Inferior parietal cortex (tissue), 1 donor: ENCODE measurements at regions not wholly inside any gene's neighbourhood (a gene's known extent, or its start where the extent isn't known, plus 50 kb on each side); places are given as distances from the start of the nearest gene placed in this dataset.

ENCODE experiments used
- DNase-seq: peaks from one replicate; pipeline ENCODE4 v3.0.0-alpha.2; 2016; ENCODE audit errors: extremely low spot score

GRCh38 chr10:44435196-44435595 lies 50.3 kb upstream of the CXCL12 start:
- no peak for DNase-seq

DNA sequence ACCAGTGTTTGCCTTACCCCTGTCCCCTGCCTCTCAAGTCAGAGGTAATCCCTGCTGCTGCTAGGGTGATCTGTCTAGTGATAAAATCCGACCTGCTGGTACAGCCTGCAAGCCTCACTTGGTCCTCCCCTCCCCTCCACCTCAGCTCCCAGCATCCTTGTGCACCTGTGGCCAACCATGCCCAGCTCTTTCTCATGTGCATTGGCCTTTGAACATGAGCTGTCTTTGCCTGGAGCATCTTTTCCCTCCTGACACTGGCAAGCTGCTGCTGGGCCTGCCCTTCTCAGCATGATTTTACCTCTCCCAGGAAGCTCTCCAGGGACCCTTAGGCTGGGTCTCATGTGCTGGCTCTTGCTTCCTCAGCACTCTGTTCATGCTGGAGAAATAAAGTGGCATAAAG lies 51.3 kb upstream of the CXCL12 start:
- DNase-seq = no peak

DNA sequence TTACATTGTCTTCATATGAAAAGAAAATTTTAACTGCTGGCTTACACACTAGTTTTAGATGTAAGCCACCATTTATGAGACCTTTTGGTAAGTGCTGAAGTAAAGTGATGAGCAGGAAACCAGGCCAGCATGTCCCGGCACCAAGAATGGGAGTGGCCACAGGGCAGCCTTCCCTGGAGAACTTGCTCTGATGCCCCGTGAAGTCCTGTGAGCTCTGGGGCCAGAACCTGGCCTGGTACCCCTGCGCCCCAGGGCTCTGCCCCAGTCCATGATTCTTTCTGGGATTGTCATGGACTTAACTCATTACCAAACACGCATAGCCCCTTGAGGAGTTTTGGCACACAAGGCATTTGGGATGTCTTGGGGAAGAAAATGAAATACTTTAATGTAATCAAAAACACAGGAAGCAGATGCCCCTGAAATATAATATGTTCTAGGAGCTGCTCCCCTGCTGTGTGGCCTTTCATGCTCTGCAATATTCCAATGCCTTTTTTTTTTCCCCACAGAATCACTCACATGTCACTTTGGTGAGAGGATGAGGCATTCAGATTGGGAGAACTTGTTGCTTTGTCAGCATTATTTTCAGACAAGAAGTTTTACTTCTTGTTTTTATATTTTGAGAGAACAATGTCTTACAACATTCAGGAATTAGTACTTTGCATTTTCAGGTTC lies 53.1 kb upstream of the CXCL12 start:
- peak; percentile 2 for DNase-seq

GRCh38 chr10:44439239-44439957 lies 54.5 kb upstream of the CXCL12 start:
- no peak for DNase-seq

DNA sequence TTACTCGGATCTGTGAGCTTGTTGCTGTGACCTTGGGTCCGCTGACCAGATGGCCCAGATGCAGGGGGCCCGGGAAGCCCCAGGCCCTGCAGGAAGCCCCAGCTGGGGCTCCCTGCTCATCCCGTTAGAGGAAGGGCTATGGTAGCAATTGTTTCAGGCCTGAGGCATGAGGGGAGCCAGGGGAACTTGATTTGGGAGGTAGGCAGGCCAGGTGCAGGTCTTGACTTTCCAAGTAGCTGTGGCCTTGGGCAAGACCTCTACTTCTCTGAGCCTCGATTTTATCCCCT lies 55.0 kb upstream of the CXCL12 start:
- DNase-seq = no peak

DNA sequence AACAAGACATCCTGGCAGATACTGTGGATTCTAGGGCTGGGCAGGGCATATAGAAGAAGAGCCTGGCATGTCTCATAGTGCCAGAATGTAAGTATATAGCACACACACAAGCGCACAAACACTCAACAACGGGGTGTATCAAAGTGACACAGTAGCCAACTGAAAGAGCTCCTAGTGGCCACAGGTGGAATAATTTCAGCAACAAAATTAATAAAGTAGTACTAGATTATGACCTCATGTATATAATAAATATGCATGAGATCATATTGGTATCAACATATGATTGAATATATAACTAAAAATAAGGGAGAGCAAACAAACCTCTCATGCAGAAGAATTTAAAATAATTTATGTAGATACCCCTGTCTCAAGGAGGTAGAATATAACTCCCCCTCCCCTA lies 72.4 kb upstream of the CXCL12 start:
- DNase-seq = no peak

DNA sequence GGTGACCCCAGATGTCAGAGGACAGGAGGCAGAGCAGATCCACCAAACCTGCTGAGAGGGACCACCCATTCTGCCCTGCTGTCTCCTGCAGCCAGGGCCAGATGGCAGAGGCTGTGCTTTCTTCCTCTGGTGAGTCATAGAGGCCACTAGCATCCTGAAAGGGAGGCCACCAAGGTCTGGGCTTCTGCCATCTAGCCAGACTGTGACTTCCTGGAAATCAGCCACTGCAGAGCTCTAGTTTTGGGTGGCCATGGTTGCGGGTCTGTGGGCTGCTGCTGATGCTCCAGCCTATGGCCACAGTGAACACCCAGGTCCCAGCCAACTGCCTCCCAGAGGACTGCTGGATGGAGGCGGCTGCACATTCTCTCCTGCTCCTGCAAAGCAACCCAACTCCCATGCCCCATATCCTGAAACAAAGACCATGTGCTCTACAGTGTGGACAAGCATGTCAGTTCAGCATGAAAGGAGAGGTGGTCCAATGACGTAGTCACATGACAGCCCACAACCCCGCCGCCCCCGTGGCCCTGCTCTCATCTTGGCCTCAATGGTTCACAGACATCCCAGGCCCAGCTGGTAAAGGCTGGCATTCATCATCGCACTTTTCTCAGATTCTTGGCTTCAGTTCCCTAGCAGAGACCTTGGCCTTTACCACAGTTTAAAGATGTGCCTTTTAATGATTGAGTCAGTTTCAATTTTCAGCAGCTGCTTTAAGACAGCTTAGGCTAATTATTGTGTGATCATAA lies 73.9 kb upstream of the CXCL12 start:
- DNase-seq = no peak

- DNase-seq = no peak
Observed at GRCh38 chr10:44459671-44460070, 74.8 kb upstream of the CXCL12 start.

DNA sequence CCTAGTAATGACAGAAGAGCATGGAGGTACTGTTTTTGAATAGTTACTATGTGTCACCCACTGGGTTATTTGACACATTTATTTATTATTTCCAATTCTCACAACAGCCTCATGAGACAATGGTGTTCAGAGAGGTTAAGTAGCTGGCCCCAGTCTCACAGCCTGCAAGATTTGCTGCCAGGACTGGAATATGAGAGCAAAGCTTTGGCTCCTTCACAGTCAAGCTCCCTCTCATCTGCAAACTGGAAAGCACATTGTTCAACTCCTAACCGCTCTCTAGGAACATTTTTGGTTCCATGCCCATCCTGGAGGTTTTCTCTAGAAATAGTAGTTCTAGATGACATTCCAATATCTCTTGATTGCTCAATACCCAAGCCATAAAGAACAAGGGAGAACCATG lies 75.5 kb upstream of the CXCL12 start:
- no peak for DNase-seq

GRCh38 chr10:44462338-44462914 lies 77.5 kb upstream of the CXCL12 start:
- DNase-seq = no peak

DNA sequence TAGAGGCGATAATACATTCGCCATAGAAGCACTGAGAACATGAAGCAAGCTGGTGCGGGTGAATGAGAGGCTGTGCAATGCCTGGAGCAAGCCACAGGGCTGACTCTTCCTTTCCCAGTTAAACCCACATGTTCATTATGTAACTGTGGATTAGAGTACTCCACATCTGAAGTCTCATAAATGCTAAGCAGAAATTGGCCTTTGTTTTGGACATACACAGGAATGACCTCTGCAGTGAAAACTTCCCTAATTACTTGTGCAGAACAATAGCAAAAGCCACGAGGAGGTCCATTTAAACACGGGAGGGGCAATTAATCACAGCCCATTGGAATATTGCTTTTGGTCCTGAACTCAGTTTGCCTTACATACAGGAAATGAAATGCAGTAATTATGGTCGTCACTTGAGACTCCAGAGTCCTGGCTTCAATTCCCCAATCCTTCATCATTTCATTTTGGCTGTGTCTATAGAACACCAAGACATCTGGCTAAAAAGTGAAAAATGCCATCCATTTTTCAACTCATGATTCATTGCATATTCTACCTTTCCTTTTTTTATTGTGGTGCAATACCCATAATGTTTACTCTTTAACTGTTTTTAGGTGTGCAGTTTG lies 78.7 kb upstream of the CXCL12 start:
- no peak for DNase-seq

GRCh38 chr10:44464503-44464902 lies 79.6 kb upstream of the CXCL12 start:
- DNase-seq = no peak

GRCh38 chr10:44465401-44466115 lies 80.7 kb upstream of the CXCL12 start:
- DNase-seq = no peak

- no peak for DNase-seq
Observed at GRCh38 chr10:44466236-44466635, 81.3 kb upstream of the CXCL12 start.

DNA sequence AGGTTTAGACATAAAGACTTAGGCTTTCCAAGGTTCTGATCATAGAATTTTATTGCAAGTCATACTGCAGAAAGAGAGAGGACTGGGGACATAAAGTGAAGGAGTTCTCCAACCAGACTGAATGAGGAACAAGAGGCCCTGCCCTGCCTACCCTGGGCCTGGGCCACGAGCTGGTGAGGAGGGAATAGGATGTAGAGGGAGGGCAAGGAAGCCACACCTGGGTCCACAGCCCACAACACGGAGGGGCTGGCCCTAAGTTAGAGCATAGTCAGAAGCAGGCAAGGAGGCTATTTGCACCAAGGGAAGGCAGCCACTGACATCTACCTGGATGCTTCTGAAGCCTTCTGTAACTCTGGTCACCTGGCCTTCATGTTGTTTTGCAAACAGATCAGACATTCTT lies 82.2 kb upstream of the CXCL12 start:
- DNase-seq = no peak

DNA sequence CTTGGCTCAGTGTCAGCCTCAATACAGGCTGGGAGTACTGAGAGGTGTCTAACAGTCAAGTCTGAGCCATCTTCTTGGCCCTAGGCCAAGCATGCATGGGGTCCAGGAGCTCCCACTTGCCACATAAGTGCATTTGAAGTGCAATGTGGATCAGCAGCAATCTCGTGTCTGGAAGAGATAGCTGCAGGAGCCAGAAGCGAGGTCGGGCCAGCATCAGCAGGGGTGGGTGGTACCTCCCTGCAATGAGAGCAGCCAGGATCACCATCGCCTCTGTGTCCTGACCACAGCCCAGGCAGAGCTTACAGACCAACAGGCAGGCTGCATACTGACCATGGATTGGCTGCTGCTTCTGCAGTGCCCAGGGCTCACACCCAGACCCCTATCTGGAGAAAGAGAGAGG lies 83.0 kb upstream of the CXCL12 start:
- no peak for DNase-seq

DNA sequence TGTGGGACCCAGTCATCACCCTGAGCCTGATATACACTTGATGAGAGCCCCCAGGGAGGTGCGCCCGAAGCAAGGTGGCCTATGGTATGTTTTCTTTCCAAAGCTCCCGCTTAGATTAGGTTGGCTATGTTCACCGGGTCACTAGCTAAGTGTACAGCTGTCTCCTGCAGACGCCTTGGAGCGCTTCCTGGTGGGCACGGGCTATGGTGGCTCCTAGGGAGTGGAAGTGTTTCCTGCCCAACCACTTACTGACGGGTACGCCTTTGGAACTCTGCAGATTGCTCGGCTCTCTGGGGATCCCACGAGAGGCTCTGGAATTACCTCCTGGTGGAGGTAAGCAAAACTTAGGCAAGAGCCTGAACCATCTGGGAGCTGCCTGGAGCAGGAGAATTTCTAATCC lies 83.6 kb upstream of the CXCL12 start:
- DNase-seq = no peak

- DNase-seq = no peak
Observed at GRCh38 chr10:44468965-44469364, 84.1 kb upstream of the CXCL12 start.

DNA sequence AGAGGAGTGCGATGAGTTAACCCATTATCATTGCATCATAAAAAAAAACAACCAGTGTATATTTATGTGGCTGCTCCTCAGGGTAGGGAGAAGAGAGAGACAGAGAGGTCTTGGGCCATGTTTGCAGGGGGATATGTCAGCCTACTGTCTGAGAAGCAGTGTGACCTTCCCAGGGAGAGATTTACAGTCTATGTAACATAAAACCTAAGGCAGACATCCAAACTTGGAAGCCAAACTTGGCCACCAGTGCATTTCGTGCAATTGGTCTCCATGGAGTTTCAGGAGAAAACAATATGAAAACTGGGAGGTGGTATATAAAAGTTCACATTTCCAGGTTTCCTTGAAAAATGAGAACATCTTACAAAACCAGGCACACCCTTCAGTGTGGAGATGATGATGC lies 85.9 kb upstream of the CXCL12 start:
- DNase-seq = no peak

- no peak for DNase-seq
Observed at GRCh38 chr10:44471410-44471809, 86.5 kb upstream of the CXCL12 start.

DNA sequence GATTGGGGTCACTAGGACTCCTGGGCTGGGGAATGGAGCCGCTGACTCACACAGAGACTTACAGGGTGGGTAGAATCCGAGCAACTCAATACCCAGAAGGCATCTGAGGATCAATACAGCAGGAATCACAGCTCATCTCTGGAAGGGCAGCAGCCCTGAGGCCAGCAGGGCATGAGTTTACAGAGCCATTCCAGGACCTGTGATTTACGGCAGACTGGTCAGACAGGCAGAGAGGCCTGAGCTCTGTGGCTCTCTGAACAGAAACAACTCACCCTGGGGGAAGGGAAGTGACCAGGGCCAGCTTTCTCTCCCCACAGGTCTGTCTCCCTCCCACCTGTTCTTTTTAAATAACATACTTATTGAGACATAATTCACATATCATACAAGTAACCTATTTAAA lies 88.2 kb upstream of the CXCL12 start:
- DNase-seq = no peak
